GM21360 (cell line): ENCODE measurements at regions not wholly inside any gene's neighbourhood (a gene's known extent, or its start where the extent isn't known, plus 50 kb on each side); places are given as distances from the start of the nearest gene placed in this dataset.
"Not testable (repeated sequence)": the region's sequence is repeated elsewhere in the genome, so short reads cannot be mapped to it uniquely, and the experiment has no call there.

Experiments
- ATAC-seq: cut with Tn5 transposase; IDR thresholded peaks from one replicate; pipeline ENCODE4 v1.9.1; 2021; ENCODE audit warnings: mild to moderate bottlenecking, moderate library complexity; ENCODE audit not compliant: unreplicated experiment

GRCh38 chr15:93762036-93762435 lies 469.3 kb upstream of the MCTP2 start:
- ATAC-seq = no peak

- no peak for ATAC-seq
These were observed 471.7 kb upstream of the MCTP2 start for GRCh38 chr15:93759629-93760028.

GRCh38 chr15:93758824-93759223 lies 472.5 kb upstream of the MCTP2 start:
- ATAC-seq = no peak

- ATAC-seq = no peak
These were observed 482.7 kb upstream of the MCTP2 start for GRCh38 chr15:93748710-93749109.

GRCh38 chr15:93734976-93735375 lies 496.4 kb upstream of the MCTP2 start:
- ATAC-seq = not testable (repeated sequence)

- no peak for ATAC-seq
These were observed 500.6 kb upstream of the MCTP2 start for GRCh38 chr15:93730724-93731123.

GRCh38 chr15:93722165-93722564 lies 509.2 kb upstream of the MCTP2 start:
- ATAC-seq = no peak

GRCh38 chr15:93720607-93721006 lies 510.8 kb upstream of the MCTP2 start:
- ATAC-seq = no peak

- ATAC-seq = no peak
These were observed 511.4 kb upstream of the MCTP2 start for GRCh38 chr15:93719921-93720351.

GRCh38 chr15:93716615-93717231 lies 514.6 kb upstream of the MCTP2 start:
- ATAC-seq = no peak

- no peak for ATAC-seq
These were observed 521.7 kb upstream of the MCTP2 start for GRCh38 chr15:93709708-93710107.

- no peak for ATAC-seq
These were observed 522.5 kb upstream of the MCTP2 start for GRCh38 chr15:93708724-93709445.

GRCh38 chr15:93707751-93708150 lies 523.6 kb upstream of the MCTP2 start:
- no peak for ATAC-seq

GRCh38 chr15:93706495-93707292 lies 524.7 kb upstream of the MCTP2 start:
- ATAC-seq = no peak

GRCh38 chr15:93705753-93706455 lies 525.5 kb upstream of the MCTP2 start:
- no peak for ATAC-seq

- ATAC-seq = no peak
These were observed 528.1 kb upstream of the MCTP2 start for GRCh38 chr15:93703092-93703739.

GRCh38 chr15:93700051-93700450 lies 531.3 kb upstream of the MCTP2 start:
- no peak for ATAC-seq

GRCh38 chr15:93694033-93694432 lies 537.3 kb upstream of the MCTP2 start:
- no peak for ATAC-seq

GRCh38 chr15:93683651-93684050 lies 547.7 kb upstream of the MCTP2 start:
- ATAC-seq = no peak

- ATAC-seq = no peak
These were observed 559.9 kb upstream of the MCTP2 start for GRCh38 chr15:93671387-93671943.
